Spleen (tissue), 7 donors: ENCODE measurements at regions not wholly inside any gene's neighbourhood (a gene's known extent, or its start where the extent isn't known, plus 50 kb on each side); places are given as distances from the start of the nearest gene placed in this dataset.

Experiments
- POLR2A ChIP-seq, 3 donors: fragments of 450-650 bp; IDR thresholded peaks; one replicate each; pipeline ENCODE4 v1.5.1; 2017; ENCODE audit warnings: antibody characterized with exemption in 3 of 3, mild to moderate bottlenecking in 1 of 3
- POLR2AphosphoS5 ChIP-seq, 3 donors: sonication (generic); formaldehyde crosslinking; IDR thresholded peaks; one replicate each; pipeline ENCODE4 v1.5.1; 2017; ENCODE audit warnings: antibody characterized with exemption in 3 of 3
- TF ChIP-seq, protein P1 (sequence below), 11 experiments: fragments of 200-600 bp in 7 of 11; fragments of 450-650 bp in 4 of 11; sonication (generic) in 4 of 11; IDR thresholded peaks in 8 of 11; conservative IDR thresholded peaks in 3 of 11; 1 replicate in 7 of 11; 2 replicates in 4 of 11; pipeline versions ENCODE4 v1.4.0 to v1.8.0; 2016 to 2021; ENCODE audit warnings: antibody characterized with exemption in 11 of 11, inconsistent platforms in 4 of 11, mild to moderate bottlenecking in 1 of 11
- donor health status: DM: no; HTN: no; CAD: no; lungs with moderate emphysema.
- donor health status: DM: no; HTN: no; CAD: no.
- donor health status: DM: no; HTN: no; CAD: no.

DNA sequence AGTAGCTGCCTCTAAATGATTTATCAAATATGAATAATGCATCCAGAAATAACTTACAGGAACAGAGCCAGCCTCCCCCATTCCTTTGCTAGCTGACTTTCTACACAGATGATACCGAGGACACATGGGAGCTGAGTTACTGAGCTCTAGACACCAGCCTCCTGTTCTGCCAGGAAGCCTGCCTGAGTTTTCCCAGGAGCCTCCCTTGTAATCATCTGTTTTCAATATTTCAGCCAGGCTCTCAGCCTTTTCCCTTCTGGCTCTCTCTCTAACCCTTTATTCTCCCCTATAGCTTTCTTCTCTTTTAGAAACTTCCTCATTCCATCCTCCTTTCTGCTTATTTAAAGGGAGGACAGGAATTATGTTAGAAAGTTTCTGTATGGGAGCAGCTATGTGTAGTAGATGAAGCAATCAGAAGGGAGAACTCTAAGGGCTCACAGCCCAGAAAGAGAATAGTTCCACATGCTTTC is 911.6 kb downstream of the TDRD15 start:
- TF ChIP-seq, protein P1, sequence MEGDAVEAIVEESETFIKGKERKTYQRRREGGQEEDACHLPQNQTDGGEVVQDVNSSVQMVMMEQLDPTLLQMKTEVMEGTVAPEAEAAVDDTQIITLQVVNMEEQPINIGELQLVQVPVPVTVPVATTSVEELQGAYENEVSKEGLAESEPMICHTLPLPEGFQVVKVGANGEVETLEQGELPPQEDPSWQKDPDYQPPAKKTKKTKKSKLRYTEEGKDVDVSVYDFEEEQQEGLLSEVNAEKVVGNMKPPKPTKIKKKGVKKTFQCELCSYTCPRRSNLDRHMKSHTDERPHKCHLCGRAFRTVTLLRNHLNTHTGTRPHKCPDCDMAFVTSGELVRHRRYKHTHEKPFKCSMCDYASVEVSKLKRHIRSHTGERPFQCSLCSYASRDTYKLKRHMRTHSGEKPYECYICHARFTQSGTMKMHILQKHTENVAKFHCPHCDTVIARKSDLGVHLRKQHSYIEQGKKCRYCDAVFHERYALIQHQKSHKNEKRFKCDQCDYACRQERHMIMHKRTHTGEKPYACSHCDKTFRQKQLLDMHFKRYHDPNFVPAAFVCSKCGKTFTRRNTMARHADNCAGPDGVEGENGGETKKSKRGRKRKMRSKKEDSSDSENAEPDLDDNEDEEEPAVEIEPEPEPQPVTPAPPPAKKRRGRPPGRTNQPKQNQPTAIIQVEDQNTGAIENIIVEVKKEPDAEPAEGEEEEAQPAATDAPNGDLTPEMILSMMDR (IDR thresholded peaks at IDR 0.05 in 8 of 11, conservative IDR thresholded peaks at IDR 0.05 in 3 of 11), result no peak
- TF ChIP-seq POLR2A (IDR thresholded peaks at IDR 0.05) (no peak), POLR2AphosphoS5 (IDR thresholded peaks at IDR 0.05) (no peak)
